T-helper 2 cell treated with Interferon-gamma antibody and Interleukin-4, amounts not matched to agents 100 ng/mL and 5 ng/mL, for 36 hours (primary cell): ENCODE measurements at regions not wholly inside any gene's neighbourhood (a gene's known extent, or its start where the extent isn't known, plus 50 kb on each side); places are given as distances from the start of the nearest gene placed in this dataset.
"Not testable (repeated sequence)": the region's sequence is repeated elsewhere in the genome, so short reads cannot be mapped to it uniquely, and the experiment has no call there.

Experiments used
- intact Hi-C: fragments of 100-400 bp; cut with micrococcal nuclease; formaldehyde crosslinking; loops from one replicate; pipeline ENCODE4 v1.15.1; 2023

GRCh38 chr2:194464964-194465638 lies 1191.9 kb upstream of the SLC39A10 start:
- intact Hi-C loops = no loop called here

DNA sequence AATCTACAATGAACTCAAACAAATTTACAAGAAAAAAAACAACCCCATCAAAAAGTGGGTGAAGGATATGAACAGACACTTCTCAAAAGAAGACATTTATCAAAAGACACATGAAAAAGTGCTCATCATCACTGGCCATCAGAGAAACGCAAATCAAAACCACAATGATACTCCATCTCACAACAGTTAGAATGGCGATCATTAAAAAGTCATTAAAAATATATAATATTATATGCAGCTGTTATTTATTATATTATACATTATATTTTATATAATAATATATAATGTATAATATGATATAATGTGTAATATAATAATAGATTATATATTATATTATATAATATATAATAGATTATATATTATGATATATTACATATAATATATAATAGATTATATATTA lies 1194.1 kb upstream of the SLC39A10 start:
- intact Hi-C loops = not testable (repeated sequence)

GRCh38 chr2:194455358-194455757 lies 1201.7 kb upstream of the SLC39A10 start:
- intact Hi-C loops = no loop called here

- intact Hi-C loops = no loop called here
These were observed 1204.5 kb upstream of the SLC39A10 start for GRCh38 chr2:194452504-194452903.

- intact Hi-C loops = no loop called here
These were observed 1211.8 kb upstream of the SLC39A10 start for GRCh38 chr2:194445226-194445625.

GRCh38 chr2:194443926-194444325 lies 1213.1 kb upstream of the SLC39A10 start:
- intact Hi-C loops = no loop called here

DNA sequence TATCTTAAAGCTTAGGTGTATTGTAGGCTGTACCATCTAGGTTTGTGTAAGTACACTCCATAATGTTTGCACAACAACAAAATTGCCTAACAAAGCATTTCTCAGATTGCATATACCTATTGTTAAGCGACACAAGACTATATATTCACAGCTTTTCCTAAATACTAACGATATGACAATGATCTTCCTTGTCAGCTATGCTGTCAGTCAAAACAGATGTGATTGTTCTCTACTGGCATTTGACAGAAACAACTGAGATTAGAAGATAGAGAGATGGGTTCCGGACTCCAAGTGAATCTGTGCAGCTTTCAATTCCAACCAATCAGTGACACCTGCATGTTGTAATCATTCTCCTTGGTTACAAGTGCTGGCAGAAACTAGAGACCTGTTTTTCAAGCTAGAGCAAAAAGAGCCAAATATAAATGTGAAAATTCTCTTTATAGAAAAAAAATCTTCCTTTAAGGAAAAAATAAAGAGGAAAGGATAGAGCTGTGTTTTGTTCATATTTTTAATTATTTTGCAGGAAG lies 1232.3 kb upstream of the SLC39A10 start:
- intact Hi-C loops = no loop called here

DNA sequence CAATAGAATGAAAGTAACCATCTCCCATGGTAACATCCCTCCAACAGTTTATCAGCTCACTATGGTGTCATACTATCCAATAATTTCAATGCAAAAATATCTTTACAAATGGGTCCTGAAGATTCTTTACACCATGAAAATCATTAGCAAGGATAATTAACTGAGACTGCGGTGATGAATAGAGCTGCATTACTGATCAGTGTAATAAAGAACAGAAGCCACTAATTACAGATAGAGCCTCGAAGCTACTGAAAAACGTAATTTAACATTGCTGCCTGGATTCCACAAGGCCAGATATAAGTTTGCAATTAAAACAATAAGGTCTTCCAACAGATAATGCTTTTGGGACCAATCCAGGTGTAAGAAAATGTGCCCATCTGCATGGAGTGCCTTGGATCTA lies 1245.8 kb upstream of the SLC39A10 start:
- intact Hi-C loops = no loop called here

GRCh38 chr2:194395818-194396217 lies 1261.2 kb upstream of the SLC39A10 start:
- intact Hi-C loops = no loop called here

DNA sequence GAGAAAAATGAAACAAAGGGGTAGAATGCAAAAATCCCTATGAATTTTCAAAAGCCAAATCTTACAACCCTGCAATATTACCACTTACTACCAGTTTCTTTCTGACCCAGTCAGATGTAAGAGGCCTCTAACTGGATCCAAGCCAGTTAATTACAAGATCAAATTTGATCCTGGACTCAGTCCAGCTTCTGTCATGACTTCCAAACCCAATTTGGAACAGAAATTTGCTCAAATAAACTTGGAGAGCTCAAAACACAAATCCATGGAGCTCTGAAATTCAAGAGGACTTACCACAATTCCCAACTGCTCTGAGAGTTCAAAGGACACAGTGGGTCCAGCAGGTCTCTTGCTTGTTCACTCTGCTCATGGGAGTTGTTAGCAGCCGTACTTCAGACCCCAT lies 1271.7 kb upstream of the SLC39A10 start:
- intact Hi-C loops = no loop called here

DNA sequence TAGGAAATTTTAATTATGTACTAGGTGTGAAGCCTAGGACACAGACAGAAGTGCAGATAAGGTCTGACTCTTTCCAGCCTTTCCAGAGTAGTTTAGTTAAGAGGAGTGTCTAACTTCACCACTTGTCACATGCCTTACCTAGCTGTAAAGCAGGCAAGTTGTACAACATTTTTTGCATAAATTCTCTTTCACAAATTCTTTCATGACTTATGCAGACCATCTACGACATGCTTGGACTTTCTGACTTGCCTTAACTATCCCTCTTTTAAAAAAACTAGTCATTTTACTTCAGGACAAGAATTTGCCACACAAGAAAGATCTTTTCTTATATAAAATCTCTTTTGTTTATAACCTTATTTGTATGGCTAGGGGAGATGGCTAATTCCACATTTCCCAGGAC lies 1273.6 kb upstream of the SLC39A10 start:
- intact Hi-C loops = no loop called here

GRCh38 chr2:194382221-194382620 lies 1274.8 kb upstream of the SLC39A10 start:
- intact Hi-C loops = no loop called here

DNA sequence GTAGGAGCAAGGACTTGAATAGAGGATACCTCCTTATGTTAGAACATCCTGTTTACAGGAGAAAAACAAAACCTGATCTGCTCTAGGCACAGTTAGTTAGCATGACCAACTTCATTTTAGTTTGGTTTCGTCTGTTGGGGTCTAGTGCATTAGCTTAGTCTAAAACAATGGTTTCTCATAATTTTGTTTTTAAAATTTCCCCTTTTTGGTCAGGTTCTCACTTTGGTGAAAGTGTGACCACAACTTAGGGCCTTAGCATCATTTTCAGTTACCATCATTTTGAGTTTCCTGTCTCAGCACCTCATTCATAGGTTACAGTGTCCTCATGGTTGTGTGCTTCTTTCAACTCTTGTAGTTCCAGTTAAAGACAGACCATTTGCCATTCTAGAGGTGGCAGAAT lies 1277.0 kb upstream of the SLC39A10 start:
- intact Hi-C loops = no loop called here

DNA sequence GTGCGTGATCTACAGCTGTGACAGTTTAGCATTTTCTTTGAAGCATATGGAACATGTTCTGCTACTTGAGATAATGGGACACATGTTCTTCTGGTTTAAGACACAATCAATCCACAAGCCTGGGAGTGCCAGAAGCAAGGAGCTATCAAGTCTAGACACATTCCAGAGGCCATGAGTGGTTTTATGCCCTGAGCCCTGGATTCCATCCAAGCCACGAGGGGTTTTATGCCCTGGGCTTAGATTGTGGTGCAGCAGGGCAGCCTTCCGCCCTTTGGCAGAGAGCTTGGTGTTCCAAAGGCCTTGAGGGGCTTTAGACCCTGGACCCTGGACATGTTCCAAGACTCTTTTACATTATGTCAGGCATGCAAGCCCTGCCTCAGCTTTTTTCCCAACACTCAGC lies 1289.6 kb upstream of the SLC39A10 start:
- intact Hi-C loops = not testable (repeated sequence)

DNA sequence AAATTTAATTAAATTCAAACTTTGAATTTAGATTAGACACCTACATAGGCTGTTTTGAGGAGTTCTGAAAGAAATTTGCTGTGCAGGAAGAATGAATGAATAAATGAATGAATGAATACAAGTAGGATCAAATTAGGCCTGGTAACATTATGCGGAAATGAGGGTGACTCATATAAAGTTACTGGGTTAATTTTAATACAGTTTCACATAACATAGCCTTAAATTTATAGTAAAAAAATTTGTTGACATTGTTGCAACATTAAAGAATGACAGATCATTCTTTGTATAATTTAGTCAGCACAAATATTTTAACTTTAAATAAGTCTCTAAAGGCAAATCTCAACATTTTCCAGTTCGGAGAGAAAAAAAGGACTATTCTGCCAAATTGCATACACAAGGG lies 1293.1 kb upstream of the SLC39A10 start:
- intact Hi-C loops = no loop called here

DNA sequence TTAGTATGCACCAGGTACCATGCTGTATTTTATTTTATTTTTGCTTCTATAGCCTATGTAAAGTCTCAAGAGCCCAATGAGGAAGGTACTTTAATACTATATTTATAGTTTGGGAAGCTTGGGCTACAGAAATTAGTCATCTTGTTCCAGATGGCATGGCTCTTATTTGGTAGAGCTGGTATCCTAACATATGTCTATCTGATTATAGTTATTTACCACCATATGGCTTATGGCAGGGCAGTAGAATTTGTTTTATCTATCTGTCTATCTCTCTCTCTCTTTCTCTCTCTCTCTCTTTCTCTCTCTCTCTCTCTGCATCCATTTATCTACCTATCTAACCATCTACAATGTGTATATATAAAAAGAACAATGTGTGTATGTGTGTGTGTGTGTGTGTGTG lies 1293.7 kb upstream of the SLC39A10 start:
- intact Hi-C loops = no loop called here

DNA sequence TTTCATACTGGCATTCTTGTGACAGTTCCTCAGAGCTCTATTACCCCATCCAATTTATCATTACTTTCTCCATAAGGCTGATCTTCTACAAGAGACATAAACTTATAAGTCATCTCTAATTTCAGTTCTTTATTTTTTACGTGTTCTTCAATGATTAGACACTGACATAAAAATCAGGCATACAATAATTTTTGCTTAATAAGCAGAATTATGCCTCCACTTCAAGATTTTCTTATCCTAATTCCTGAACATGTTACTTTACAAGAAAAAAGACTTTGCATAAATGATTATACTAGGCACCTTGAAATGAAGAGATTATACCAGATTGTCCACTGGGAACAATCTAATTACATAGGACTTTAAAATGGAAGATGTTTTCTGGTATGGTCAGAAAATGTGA lies 1304.5 kb upstream of the SLC39A10 start:
- intact Hi-C loops = no loop called here

GRCh38 chr2:194346193-194346592 lies 1310.8 kb upstream of the SLC39A10 start:
- intact Hi-C loops = no loop called here

DNA sequence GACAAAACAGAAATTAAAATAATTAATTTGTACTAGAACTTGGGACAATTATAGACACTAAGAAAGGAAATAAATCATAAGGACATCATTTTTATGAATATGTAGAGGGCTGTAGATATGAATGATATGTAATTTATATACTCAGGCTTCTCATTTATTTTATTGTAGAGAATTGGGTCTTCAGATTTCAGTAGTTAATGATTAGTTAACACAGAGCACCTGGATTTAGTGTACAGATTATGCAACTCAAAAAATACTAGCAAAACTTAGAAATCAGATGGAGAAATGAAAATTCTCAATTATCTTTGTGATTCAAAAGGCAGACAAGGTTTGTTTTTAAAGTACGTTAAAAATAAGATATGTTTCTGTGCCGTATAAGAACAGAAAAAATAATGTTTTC lies 1311.7 kb upstream of the SLC39A10 start:
- intact Hi-C loops = no loop called here

GRCh38 chr2:194343167-194343566 lies 1313.9 kb upstream of the SLC39A10 start:
- intact Hi-C loops = no loop called here

DNA sequence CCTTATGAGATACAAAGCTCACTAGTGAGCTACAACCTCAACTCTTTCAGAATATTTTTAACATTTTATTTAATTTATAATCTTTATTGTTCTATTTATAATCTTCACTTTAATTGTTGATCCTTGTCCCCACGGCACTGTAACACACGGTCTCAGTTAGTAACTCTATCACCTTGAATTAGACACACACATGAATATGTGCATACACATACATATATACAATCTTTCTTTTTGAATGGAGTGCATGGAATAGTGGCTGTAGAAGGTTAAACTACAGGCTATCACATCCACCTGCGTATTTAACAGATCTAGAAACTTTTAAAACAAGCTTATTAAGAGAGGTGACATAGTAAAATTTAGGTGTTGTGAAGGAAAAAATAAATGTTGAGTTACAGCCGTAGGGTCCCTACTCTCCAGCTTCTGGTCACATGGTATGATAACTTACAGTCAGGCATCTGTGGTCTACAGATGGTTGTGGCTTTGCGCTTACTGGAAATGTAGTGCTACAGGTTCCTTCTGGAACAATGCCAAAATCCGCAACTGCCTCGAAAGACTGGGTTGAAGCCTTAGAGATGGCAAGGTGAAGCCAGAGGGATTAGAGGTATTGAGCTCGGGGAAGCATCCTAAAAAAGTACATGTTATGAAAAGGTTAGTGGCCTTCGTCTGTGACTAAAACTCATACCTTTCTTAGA lies 1324.1 kb upstream of the SLC39A10 start:
- intact Hi-C loops = no loop called here

- intact Hi-C loops = no loop called here
These were observed 1328.6 kb upstream of the SLC39A10 start for GRCh38 chr2:194328456-194328855.
